GM10266 (cell line): ENCODE measurements at regions not wholly inside any gene's neighbourhood (a gene's known extent, or its start where the extent isn't known, plus 50 kb on each side); places are given as distances from the start of the nearest gene placed in this dataset.
"Not testable (repeated sequence)": the region's sequence is repeated elsewhere in the genome, so short reads cannot be mapped to it uniquely, and the experiment has no call there.

Experiments used
- DNase-seq: peaks from one replicate; pipeline ENCODE4 v3.0.0; 2012; ENCODE audit errors: extremely low spot score
- TF ChIP-seq, protein P1 (sequence below): IDR thresholded peaks from 2 replicates; pipeline ENCODE4 v1.5.1; 2012; ENCODE audit warnings: mild to moderate bottlenecking, low read depth; ENCODE audit not compliant: control insufficient read depth, insufficient read depth; ENCODE audit errors: missing control alignments

DNA sequence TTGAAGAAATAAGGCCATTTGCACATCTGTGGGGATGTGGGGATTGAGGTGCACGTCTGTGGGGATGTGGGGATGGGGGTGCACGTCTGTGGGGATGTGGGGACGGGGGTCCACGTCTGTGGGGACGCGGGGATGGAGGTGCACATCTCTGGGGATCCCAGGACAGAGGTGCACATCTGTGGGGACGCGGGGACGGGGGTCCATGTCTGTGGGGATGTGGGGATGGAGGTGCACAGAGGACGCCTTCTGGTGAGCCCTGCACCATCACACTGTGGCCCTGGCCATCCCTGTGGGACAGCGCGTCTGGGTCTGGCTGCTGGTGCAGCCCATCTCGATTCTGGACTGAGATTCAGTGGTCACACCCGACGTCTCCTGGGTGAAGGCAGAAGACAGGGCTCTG lies 161.4 kb downstream of the LAT start:
- no peak for DNase-seq
- TF ChIP-seq, protein P1, sequence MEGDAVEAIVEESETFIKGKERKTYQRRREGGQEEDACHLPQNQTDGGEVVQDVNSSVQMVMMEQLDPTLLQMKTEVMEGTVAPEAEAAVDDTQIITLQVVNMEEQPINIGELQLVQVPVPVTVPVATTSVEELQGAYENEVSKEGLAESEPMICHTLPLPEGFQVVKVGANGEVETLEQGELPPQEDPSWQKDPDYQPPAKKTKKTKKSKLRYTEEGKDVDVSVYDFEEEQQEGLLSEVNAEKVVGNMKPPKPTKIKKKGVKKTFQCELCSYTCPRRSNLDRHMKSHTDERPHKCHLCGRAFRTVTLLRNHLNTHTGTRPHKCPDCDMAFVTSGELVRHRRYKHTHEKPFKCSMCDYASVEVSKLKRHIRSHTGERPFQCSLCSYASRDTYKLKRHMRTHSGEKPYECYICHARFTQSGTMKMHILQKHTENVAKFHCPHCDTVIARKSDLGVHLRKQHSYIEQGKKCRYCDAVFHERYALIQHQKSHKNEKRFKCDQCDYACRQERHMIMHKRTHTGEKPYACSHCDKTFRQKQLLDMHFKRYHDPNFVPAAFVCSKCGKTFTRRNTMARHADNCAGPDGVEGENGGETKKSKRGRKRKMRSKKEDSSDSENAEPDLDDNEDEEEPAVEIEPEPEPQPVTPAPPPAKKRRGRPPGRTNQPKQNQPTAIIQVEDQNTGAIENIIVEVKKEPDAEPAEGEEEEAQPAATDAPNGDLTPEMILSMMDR, result no peak

DNA sequence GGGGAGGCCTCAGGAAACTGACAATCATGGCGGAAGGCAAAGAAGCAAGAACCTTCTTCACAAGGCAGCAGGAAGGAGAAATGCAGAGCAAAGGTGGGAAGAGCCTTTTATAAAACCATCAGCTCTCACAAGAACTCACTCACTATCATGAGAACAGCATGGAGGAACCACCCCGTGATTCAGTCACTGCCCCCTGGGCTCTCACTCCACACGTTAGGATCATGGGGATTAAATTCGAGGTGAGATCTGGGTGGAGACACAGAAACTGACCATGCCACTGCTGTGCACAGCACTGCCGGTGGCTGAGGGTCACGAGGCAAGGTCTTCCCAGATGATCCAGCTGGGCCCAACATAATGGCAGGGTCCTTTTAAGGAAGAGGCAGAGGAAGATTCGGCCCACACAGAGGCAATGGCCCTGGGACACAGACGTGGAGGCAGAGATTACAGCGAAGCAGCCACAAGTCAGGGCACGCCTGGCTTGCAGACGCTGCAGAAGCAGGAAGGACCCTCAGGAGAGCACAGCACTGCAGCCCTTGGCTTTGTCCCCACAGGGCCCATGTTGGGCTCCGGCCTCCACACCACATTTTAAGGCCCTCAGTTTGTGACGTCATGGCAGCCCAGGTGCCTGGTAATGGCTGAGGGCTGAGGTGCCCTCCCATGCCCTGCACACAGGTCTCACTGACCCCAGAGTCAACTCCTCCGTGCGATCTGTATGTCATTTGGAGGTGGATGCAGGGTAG lies 160.8 kb downstream of the LAT start:
- DNase-seq, result not testable (repeated sequence)

DNA sequence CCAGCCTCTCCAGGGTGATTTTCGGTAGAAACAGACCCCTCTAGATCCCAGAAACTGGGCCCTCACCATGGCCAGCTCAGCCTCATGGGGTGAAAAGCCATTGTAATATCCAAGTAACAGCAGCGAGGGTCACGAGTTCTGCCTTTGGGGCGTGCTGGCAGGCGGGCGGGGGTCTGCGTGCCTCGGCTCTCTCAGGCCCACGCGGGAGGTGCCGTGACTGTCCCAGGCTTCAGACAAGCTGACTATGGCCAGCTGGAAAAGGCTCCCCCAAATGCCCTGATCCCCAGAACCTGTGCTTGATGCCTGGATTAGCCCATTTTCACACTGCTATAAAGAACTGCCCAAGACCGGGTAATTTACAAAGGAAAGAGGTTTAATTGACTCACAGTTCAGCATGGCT lies 160.2 kb downstream of the LAT start:
- DNase-seq, result not testable (repeated sequence)

- not testable (repeated sequence) for DNase-seq
Observed at GRCh38 chr16:29144669-29145062, 159.8 kb downstream of the LAT start.

GRCh38 chr16:29143739-29144668 lies 159.2 kb downstream of the LAT start:
- not testable (repeated sequence) for DNase-seq

- DNase-seq, result not testable (repeated sequence)
Observed at GRCh38 chr16:29142506-29142905, 157.7 kb downstream of the LAT start.

DNA sequence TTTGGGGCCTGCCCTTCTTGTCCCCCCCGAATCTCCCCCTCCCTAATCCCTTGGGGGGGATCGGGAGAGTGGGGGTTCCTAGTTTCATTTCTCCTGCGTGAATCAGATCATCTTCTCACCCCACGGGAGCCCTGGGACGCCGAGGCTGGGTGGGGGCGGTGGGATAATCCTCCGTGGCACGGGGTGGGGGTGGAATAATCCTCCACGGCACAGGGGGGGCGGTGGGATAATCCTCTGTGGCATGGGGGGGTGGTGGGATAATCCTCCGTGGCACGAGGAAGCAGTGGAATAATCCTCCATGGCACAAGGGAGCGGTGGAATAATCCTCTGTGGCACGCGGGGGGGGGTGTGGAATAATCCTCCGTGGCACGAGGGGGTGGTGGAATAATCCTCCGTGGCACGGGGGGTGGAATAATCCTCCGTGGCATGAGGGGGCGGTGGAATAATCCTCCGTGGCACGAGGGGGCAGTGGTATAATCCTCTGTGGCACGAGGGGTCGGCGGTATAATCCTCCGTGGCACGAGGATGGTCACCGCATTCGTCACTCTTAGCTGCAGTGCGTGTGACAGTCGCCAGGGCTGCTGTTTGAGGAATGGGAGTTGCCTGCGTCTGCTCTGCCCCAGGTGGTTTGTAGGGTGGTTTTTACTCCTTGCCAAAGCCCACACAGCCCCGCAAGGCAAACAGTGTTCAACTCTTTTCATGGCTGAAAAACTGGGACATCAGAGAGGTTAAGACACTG lies 156.9 kb downstream of the LAT start:
- no peak for DNase-seq

GRCh38 chr16:29141121-29141520 lies 156.3 kb downstream of the LAT start:
- DNase-seq, result not testable (repeated sequence)

More for the DNA sequence above, 156.9 kb downstream of the LAT start:
- TF ChIP-seq, protein P1, result no peak

DNA sequence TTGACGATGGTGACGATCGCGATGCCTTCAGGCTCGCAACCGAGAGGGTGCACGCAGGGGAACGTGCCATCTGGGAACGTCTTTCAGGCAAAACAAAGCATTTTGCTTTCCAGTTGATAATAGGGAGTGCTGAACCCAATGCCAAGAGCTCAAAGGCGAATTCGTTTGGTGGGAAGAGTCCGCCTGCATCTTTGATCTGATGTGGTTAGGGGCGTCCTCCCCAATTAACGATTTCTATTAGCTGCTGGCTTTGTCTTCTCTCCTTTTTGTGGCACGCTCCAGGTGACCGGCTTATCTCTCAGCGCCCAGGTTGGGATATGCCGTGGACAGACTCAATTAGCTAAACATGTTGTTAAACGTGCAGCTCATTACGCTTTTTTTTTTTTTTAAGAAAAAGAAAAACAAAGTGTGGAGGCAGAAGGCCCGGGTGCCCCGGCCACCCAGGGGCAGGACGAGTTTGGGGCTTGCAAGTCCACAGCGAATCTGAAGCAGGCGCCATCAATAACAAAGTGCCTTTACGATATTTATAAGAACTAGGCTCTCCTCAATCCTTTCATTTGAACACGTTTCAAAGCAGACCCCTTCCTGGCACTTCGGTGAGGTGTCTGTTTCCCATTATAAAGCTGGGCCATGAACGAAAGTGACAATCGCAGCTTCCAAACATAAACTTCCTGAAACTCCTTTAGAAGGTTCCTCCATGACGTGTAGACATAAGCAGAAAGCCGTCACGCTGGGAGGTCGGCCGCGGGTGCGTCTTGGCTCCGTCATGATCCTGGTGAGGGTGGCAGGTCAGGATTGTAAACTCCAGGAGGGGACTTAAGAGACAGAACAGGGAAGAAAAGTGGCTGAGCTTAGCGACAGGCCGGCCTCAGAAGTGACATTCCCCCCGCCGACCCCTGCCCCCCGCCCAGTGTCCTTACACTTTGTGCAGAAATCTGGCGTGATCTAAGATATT lies 155.3 kb downstream of the LAT start:
- not testable (repeated sequence) for DNase-seq

- TF ChIP-seq, protein P1, result no peak
- no peak for DNase-seq
Observed at GRCh38 chr16:29139261-29139802, 154.5 kb downstream of the LAT start.

DNA sequence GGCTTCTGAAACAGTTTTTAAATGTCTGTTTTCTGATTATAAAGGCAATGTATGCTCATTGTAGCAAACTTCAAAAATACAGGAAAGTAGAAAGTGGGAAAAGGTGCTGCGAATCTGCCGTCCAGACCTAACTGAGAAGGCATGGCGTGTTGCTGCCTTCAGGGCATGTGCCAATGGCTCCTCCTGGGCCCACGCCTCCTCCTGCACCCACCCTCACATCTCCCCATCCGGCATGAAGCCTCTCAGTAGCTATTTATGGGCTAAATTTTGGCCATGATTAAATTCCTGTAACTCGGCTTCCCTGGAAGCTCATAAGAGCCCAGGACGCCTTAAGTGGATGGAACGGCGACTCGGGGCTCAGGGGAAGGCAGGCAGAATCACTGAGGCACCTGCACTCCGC lies 153.8 kb downstream of the LAT start:
- not testable (repeated sequence) for DNase-seq

- not testable (repeated sequence) for DNase-seq
Observed at GRCh38 chr16:29137894-29138662, 153.2 kb downstream of the LAT start.

- DNase-seq, result not testable (repeated sequence)
Observed at GRCh38 chr16:29137461-29137860, 152.6 kb downstream of the LAT start.

DNA sequence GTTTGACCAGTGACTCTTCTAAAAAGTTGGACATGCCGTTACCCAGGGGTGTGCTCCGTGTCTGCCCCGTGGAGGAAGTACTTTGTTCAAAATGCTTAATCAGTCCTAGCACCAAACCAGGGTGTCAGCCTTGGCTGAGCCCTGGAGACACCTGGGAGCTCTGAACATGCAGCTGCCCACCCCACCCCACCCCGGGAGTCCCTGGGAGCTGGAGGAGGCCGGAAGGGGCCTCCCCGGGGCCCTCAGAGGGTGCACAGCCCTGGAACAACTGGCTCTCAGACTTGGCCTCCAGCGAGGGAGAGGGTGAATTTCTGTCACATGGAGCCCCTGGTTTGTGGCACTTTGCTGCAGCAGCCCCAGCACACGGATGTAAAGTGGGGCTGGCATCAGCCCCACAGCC lies 152.1 kb downstream of the LAT start:
- DNase-seq, result not testable (repeated sequence)
